Stimulated activated CD4-positive, alpha-beta T cell treated with anti-CD3 and anti-CD28 coated beads, Interleukin-1b, Interleukin-23, amount 100 ng/mL, for 48 hours (primary cell): ENCODE measurements at regions not wholly inside any gene's neighbourhood (a gene's known extent, or its start where the extent isn't known, plus 50 kb on each side); places are given as distances from the start of the nearest gene placed in this dataset.

Source experiments
- DNase-seq: peaks from one replicate; pipeline ENCODE4 v3.0.0-alpha.2; 2020

DNA sequence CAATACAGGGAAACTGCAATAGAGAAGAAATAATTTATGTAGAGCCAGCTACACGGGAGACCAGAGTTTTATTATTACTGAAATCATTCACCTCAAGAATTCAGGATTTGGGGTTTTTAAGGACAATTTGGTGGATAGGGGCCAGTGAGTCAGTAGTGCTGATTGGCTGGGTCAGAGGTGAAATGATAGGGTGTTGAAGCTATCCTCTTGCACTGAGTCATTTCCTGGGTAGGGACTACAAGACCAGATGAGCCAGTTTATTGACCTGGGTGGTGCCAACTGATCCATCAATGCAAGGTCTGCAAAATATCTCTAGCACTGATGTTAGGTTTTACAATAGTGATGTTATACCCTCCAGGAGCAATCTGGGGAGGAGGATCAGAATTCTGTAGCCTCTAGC lies 486.3 kb downstream of the LRIG3 start:
- no peak for DNase-seq

DNA sequence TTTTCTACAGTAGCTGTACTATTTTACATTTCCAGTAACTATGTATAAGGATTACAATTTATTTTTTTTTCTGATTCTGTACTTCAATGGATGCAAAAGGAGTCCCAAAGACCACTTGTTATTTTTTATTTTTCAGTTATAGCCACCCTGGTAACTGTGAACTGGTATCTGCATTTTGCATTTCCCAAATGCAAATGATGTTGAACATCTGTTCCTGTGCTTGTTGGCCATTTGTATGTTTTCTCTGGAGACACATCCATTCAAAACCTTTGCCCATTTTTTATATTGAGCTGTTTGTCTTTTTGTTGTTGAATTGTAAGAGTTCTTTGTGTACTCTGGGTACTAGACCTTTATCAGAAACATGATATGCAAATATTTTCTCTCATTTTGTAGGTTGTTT lies 485.6 kb downstream of the LRIG3 start:
- no peak for DNase-seq

DNA sequence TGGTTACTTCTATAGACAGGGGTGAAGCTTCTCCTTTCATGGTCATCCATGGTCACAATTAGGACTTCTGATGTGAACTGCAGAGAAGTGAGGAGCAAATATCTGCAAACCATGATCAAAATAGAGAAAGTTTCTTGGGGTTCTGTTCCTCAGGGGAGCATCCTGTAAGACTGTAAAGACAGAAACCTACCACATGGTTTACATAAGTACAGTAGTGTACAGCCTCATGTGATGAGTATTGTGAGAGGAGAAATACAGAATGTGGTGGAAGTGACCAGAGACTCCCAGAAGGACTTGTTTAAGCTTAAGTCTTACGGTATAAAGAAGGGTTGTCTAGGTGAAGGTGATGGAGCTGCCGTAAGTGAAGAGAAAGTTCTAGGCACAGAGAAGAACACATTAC lies 484.7 kb downstream of the LRIG3 start:
- DNase-seq = no peak

DNA sequence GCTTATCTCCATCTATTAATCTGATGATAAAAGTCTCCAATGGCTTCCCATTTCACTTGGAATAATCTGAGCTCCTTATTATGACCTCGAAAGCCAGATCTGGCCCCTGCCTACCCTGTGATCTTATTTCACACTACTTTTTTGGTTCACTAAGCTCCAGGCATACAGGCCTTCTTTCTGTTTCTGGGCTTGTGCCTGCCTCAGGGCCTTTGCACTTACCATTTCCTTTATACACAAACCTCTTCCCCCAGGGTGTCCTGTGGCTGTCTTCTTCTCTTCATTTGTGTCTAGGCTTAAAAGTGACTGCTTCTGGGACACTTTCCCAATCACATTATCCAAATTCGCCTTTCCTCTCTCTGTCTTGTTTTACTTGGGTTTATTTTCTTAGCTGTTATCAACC lies 478.8 kb downstream of the LRIG3 start:
- no peak for DNase-seq

DNA sequence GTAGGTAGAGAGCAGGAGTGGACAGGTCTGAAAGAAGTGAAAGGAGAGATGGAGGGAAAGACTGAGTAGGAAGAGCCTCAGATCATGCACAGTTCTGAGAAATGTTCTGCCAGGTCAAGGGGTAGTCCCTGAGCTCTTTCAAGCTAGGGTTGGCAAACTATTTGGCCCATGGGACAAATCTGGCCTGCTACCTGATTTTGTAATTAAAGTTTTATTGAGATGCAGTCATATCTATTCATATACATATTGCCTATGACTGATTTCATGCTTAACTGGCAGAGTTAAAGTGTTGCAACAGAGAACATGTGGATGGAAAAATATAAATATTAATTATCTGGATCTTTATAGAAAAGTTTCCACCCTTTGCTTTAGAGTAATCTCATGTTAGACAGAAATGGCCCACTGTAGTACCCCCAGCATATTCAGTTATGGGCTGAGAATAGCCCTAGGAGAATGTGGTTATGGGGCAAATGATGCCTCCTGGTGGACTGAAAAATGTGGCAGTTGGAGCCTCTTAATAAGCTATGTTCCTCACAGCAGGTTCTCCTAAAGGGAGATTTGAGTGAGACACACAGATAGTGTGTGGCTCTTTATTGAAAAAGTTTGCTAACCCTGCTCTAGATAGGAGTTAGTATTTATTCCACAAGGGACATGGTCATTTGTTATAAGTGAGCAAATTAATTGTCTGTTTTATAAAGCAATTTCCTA lies 476.9 kb downstream of the LRIG3 start:
- no peak for DNase-seq

DNA sequence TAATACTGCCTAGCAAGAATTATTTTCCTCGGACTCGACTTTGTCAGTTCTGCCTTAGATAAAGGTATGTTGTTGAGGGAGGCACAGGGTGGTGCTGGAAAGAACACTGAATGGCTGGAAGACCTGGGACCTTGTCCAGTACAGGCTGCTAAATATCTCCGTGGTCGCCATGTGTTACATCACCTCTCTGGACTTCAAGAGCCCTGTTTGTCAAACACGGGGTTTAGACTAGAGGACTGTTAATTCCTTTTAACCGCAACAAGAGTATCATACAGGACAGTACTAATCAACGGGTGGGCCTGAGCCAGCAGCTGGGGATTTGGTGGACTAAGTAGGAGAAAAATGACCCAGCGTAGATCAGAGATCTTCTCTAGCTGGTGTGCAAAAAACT lies 476.3 kb downstream of the LRIG3 start:
- no peak for DNase-seq

DNA sequence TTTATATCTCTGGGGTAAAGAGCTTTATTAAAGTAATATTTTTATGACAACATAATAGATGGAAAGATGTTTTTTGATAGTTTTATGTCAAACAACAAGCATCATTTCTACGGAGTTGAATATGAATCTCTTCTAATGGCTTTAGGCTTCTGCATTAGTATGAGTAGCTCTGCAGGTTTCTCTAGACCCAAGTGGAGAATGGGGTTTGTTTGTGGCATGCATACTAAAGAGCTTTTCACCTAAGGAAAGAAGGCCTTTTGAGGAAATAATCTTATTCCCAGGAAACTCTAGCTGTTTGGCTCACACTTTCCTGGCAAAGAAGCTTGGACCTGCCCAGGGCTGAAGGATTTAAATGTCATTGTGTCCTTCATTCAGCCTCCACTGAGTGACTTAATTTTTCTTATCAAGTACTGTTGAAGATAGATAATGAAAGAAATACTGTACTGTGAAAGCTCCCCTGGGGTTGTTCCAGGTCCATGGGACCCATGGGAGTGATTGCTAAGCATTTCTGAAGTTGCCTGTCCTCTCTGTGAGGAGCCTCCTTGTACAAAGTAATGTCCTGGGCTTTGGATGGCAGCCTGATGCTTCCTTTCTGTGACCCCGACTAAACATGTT lies 469.3 kb downstream of the LRIG3 start:
- no peak for DNase-seq

DNA sequence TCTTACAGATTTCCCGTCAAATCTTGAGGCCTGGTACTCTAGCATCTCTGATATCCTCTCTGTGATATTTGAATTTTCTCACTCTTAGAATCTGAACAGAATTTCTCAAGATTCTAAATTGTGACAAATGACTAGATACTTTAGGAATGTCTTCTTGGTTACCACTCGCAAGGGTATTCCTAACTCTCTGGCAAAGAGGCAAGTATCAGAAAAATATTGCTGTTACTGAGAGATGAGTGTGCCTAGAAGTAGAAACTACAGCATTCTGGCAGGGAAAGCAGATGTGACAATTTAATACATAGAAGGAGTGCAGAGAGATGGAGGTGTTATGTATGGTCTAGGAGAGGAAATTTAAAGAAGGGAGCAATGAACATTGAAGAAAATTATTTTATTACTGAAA lies 467.8 kb downstream of the LRIG3 start:
- DNase-seq = no peak

DNA sequence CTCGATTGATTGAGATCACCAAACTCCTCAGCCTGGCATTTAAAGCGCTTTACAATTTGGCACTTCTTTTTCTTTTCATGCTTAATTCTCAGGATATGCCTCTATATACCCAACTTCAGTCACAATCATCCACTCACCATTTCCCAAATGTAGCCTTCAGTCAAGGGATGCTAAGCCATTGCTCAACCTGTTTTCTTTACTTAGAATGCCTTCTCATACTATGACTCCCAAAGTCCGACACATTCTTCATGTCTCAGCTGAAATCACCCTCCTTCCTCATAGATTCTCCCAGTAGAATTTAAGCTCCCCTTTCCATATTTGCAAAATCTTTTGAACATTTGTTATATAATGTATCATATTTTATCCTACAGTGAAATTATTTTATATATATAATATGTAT lies 467.0 kb downstream of the LRIG3 start:
- DNase-seq = no peak

DNA sequence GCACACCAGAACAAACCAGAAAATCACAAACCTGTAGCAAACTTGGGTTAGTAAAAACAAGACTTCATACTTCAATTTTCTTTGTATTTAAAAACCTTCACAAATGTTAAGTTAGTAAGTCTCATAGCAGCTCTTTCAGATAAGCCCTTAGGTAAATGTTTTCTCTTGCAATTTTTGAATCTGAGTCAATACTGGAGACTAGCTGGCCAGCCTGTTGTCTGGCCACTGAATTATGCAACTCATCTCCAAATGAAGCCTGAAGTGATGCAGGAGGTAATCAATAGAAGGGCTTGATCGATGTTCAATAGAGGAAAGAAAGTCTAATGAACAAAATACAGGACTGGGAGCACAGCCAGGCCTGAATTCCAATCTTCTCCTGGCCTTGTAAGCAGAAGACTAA lies 465.2 kb downstream of the LRIG3 start:
- no peak for DNase-seq

DNA sequence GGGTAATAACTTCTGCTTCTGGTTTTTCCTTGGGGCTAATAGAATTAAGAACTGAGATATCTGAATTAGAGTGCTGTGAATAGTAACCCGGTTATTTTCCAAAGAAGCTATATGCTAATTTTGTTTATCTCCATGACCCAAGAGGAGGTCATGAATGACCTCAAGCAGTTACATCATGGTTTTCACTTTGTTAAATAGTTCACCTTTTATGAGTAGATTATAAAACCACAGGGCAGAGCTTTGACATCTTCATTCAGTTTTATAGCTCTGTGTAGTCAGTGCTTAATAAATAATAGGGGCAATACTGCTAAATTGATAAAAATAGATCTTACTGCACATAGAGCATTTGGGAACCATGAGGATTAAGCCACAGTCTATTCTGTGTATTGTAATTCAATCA lies 462.2 kb downstream of the LRIG3 start:
- no peak for DNase-seq

DNA sequence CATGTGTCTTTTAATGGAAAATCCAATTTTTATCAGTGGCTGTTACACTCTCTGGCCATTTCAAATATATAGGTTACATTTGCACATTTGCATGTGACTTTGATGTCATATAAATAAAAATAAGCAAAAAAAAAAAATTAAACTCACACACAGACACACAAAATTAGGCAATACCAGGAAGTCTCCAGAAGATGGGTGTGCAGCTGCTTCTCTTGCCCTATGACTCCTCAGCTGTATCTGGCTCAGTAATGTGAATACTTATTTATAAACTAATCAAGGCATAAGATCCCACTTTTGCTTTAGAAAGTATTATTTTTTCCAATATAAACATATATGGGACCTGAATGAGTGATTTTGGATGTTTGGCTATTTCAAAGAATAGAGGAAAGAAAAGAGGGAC lies 461.1 kb downstream of the LRIG3 start:
- DNase-seq = no peak

DNA sequence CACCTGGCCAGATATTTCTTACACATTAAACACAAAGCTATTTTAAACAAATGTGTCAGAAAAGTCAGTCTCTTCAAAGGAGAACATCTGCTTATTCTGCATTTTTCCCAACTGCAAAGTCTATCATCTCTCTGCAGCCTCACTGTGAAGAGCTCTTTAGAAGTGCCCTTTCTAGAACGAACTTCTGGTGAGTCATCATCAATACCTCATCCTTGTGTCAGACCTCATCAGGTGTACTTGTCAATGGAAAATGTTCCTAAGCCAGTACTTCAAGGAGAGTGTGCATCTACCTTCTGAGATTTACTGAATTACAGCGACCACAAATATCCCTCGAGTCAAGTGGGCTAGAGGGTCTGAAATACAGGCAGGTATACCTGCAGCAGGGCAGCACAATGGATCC lies 457.3 kb downstream of the LRIG3 start:
- no peak for DNase-seq

DNA sequence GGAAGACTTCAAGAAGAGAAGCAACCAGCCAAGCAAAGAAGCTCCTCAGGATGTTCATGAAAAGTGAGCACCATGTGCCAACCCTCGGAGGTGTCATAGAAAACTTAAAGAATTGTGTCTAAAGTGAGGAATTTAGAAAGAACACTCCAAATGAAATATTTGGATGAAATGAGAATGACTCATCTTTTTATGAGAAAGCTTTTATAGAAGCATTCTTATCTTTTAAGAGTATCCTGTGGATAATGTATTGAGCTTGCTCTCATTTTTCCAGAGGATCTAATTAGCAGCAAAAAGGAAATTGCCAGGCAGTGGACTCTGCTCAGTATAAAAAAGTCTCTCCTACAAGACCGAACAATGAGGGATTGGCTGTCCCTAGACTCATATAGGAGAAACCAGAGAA lies 454.9 kb downstream of the LRIG3 start:
- no peak for DNase-seq

DNA sequence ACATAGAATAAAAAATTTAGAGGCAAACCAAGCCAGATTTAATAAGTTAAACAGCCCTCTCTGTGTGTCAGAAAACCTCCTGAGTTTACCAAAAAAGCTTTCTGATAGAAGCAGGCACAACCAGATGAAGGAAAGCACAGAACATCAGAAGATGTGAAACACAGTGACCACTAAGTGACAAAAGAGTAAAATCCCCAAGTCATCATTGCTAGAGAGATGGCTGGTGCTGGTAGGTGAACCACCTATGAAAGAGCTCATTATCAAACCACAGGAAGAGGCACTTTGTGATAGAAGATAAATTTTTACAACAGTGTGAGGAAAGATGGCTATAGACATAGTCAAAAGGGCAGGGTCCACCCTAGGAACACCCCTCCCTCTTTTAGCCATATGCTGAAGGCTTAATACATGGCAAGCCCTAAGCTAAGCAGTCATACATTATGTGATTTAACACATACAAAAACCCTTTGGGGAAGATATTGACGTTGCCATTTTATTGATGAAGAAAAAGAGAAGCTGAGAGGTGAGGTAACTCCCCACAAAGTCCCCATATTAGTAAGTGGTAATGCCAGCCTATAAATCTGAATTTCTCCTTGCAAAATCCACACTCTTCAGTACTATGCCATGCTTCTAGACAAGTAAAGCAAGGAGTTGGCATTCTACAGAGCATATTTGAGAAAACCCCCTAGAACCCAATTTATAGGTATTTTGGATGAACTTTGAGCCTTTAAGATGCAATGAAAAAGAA lies 449.9 kb downstream of the LRIG3 start:
- DNase-seq = no peak

DNA sequence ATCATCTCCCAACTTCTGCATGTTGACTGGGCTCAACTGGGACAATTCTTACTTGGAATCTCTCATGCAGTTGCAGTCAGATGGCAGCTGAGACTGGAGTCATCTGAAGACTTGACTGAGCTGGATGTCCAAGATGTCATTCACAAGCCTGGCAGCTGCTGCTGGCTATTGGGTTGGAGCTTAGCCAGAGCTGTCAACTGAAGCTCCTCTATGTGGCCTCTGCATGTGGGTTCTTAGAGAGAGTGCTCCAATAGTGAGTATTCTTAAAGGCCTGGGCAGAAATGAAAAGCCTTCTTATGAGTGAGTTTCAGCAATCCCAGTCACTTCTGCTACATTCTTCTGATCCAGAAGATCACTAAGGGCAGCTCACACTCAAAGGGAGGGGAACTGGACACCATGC lies 440.9 kb downstream of the LRIG3 start:
- no peak for DNase-seq

DNA sequence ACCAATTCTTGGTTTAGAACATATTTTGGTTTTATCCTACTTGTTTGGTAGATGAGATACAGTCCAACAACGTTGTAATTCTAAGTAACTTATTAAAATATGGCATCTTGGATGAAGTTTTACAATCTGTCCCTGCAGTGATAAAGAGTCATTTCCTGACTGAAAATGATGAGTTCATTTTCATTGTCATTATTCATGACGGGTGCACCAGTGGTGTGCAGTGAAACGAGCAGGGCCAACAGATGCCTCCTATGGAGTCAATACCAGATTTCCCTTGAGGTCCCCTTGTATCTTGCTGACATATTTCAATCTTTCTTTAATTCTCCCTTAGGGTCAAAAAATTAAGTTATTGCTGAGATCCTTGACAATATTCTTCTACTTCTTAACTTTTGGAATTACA lies 438.5 kb downstream of the LRIG3 start:
- no peak for DNase-seq

DNA sequence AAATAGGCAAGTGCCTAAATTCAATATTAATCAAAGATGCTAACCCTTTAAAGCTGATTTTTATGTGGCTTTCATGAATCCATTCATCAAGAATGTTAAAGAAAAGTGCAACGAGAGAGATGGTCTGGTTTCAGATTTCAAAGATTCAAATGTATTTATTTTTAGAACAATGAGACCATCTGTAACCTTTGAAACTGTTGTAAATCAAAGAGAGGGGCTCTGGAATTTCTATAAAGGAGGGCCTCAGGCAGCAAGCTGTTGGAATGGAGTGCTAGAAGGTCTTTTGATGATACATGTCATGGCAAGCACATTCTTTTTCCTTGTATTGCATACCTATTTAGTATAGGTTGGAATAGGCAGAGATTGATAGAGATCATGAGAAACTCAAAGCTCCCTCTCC lies 433.0 kb downstream of the LRIG3 start:
- no peak for DNase-seq

DNA sequence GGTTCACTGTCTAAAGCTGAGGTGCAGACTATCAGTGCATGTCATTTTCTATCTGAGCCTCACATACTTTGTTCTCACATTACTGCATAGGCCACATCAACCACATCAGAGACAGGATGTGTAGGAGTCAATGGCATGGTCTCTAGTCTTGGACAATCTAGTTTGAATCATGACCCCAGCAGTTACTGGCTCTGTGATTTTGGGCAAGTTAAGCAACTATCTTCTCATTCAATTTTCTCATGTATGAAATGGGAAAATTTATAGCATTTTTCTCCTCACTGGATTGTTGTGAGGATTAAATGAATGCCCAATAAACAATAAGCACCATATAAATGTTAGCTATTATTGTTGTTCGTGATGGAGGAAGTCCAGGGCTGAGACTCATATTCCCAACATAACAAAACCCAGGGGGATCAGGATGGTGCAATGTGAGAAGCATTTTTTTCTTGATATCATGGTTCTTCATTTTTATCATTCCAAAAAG lies 432.6 kb downstream of the LRIG3 start:
- no peak for DNase-seq

DNA sequence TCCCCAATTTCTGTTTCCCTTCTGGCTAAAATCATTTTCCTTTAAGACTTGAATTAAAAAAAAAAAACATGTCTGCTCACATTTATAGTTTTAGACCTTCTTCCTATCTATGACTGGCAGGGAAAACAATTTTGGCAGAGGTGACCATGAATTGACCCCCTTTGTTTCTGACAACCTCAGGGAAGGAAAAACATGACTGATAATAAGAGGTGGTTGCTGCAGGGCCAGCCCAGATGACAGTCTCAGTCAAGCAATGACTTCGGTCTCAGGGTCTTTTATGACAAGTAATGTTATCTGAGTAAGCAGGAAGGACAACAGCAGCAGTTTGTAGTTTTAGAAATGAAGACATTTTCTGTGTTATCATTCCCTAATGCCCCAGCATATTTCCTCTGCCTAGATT lies 430.9 kb downstream of the LRIG3 start:
- DNase-seq = no peak

DNA sequence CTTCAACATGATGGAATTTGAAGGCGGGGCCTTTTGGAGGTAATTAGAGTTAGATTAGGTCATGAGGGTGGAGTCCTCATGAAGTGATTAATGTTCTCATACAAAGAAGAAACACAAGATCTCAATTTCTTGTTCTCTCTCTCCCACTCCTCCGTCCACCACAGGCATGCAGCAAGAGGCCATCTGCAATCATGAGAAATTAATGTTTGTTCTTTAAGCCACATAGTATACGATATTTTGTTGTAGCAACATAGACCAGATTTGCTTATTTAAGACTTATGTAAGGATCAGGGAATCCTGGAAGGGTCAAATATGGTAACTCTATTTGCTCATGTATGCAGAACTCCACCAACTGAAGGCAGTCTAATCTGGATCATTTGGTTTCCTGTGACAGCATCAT lies 429.0 kb downstream of the LRIG3 start:
- no peak for DNase-seq

DNA sequence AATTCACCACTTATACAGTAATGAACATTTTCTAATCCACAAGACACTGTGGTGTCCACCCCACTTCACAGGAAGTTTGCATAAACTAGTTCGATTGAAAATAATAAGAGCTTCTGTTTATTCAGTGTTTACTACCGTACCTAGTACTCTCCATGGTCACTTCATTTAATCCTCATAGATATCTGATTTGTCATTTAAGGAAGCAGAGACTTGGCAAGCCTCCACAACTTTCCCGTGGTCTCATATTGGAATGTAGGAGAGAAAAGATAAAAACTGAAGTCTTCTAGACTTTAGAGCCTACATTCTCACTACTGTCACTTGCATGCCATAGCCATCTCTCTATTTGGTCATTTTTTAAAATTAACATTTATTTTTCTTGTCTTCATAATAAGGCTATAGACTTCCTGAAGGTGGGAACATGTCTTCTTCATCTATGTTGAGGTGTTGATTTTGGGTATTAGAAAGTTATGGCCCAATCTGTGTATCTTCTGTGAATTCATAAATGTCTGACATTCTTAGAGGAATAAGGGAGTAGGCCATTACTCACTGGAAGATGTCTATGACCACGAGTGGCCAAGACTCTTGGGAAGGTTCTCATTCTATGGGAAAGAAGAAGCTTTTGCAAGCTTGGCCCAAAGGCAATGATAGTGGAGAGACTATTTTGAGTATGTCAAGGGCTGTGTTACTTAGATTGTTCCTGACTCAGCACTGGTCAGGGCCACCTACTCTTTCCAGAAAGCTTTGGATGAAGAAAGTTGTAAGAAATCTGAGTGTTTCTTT lies 423.7 kb downstream of the LRIG3 start:
- no peak for DNase-seq

DNA sequence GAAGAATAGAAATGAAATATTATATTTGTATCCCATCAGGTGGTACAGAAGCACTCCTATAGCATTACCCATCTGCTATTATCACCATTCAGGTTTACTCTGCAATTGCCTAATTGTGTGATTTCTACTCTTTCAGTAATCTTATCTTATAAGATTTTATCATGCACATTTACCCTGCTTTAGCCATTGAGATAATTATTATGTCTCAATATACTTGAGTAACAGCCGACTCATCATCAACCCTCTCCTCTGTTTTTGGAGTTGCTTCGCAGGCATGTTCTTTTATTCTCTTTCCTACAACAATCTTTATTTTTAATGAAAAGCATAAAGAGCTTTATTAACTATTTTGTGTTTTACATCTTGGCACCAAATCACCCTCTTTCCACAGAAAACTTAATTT lies 419.9 kb downstream of the LRIG3 start:
- no peak for DNase-seq

DNA sequence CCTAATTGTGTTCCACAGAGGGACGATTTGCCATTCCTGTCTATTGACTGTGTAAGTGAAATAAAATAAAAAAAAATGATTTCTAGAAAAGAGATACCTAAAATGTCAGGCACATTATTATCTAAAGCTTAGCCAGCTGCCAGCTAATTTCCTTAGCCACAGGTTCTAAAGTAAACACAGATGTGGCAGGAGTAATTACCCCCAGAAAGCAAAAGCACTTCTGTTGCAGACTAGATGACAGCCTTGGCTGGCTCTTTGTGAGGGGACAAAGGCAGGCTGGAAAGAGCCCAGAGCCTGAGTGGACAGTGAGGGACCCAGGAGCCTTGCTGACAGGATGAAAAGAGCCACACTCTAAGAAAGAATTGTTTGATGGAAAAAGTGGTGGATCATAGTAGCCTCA lies 418.1 kb downstream of the LRIG3 start:
- no peak for DNase-seq
